22Rv1 (cell line): ENCODE measurements at regions not wholly inside any gene's neighbourhood (a gene's known extent, or its start where the extent isn't known, plus 50 kb on each side); places are given as distances from the start of the nearest gene placed in this dataset.

Experiments
- CTCF ChIP-seq: fragments of 450-650 bp; IDR thresholded peaks from 2 replicates; pipeline ENCODE4 v1.5.1; 2017; ENCODE audit warnings: mild to moderate bottlenecking
- ZFX ChIP-seq: fragments of 450-650 bp; IDR thresholded peaks from 2 replicates; pipeline ENCODE4 v1.6.1; 2017; ENCODE audit warnings: antibody characterized with exemption, borderline replicate concordance

GRCh38 chr4:132893787-132894186, 255.3 kb upstream of the PCDH10 start:
- TF ChIP-seq CTCF (no peak), ZFX (no peak)
